ENCODE measurements at regions not wholly inside any gene's neighbourhood (a gene's known extent, or its start where the extent isn't known, plus 50 kb on each side); places are given as distances from the start of the nearest gene placed in this dataset.

- DNase-seq (ENCODE audit: low read depth in 4 of 4, low spot score in 2 of 4) = no peak
Observed at GRCh38 chr16:88276591-88276990, 106.2 kb upstream of the ZNF469 start.

GRCh38 chr16:88279998-88280397 lies 102.8 kb upstream of the ZNF469 start:
- DNase-seq (ENCODE audit: low read depth in 4 of 4, low spot score in 2 of 4) = no peak

- DNase-seq (ENCODE audit: low read depth in 4 of 4, low spot score in 2 of 4) = no peak
Observed at GRCh38 chr16:88281858-88282563, 100.7 kb upstream of the ZNF469 start.

- DNase-seq (ENCODE audit: low read depth in 4 of 4, low spot score in 2 of 4) = no peak
Observed at GRCh38 chr16:88282564-88283395, 100.0 kb upstream of the ZNF469 start.

GRCh38 chr16:88283596-88283995 lies 99.2 kb upstream of the ZNF469 start:
- no peak for DNase-seq (ENCODE audit: low read depth in 4 of 4, low spot score in 2 of 4)

GRCh38 chr16:88284101-88284500 lies 98.7 kb upstream of the ZNF469 start:
- no peak for DNase-seq (ENCODE audit: low read depth in 4 of 4, low spot score in 2 of 4)

- DNase-seq (ENCODE audit: low read depth in 4 of 4, low spot score in 2 of 4) = no peak
Observed at GRCh38 chr16:88284626-88285513, 97.9 kb upstream of the ZNF469 start.

GRCh38 chr16:88285514-88285822 lies 97.3 kb upstream of the ZNF469 start:
- no peak for DNase-seq (ENCODE audit: low read depth in 4 of 4, low spot score in 2 of 4)

- DNase-seq (ENCODE audit: low read depth in 4 of 4, low spot score in 2 of 4) = no peak
Observed at GRCh38 chr16:88286301-88286923, 96.3 kb upstream of the ZNF469 start.

GRCh38 chr16:88287219-88287618 lies 95.5 kb upstream of the ZNF469 start:
- no peak for DNase-seq (ENCODE audit: low read depth in 4 of 4, low spot score in 2 of 4)

GRCh38 chr16:88288303-88288702 lies 94.5 kb upstream of the ZNF469 start:
- DNase-seq (ENCODE audit: low read depth in 4 of 4, low spot score in 2 of 4) = no peak

GRCh38 chr16:88289001-88289400 lies 93.8 kb upstream of the ZNF469 start:
- DNase-seq (ENCODE audit: low read depth in 4 of 4, low spot score in 2 of 4) = no peak

- no peak for DNase-seq (ENCODE audit: low read depth in 4 of 4, low spot score in 2 of 4)
Observed at GRCh38 chr16:88289561-88289960, 93.2 kb upstream of the ZNF469 start.

- DNase-seq (ENCODE audit: low read depth in 4 of 4, low spot score in 2 of 4) = no peak
Observed at GRCh38 chr16:88289968-88290401, 92.8 kb upstream of the ZNF469 start.

GRCh38 chr16:88290850-88291830 lies 91.6 kb upstream of the ZNF469 start:
- no peak for DNase-seq (ENCODE audit: low read depth in 4 of 4, low spot score in 2 of 4)

GRCh38 chr16:88292007-88292970 lies 90.5 kb upstream of the ZNF469 start:
- no peak for DNase-seq (ENCODE audit: low read depth in 4 of 4, low spot score in 2 of 4)

GRCh38 chr16:88293097-88293496 lies 89.7 kb upstream of the ZNF469 start:
- no peak for DNase-seq (ENCODE audit: low read depth in 4 of 4, low spot score in 2 of 4)

GRCh38 chr16:88295671-88296436 lies 86.9 kb upstream of the ZNF469 start:
- DNase-seq (ENCODE audit: low read depth in 4 of 4, low spot score in 2 of 4) = no peak
